ENCODE measurements at regions not wholly inside any gene's neighbourhood (a gene's known extent, or its start where the extent isn't known, plus 50 kb on each side); places are given as distances from the start of the nearest gene placed in this dataset.

GRCh38 chr1:8127171-8127641 is 101.1 kb upstream of the ERRFI1 start:
- TF ChIP-seq, protein P1, sequence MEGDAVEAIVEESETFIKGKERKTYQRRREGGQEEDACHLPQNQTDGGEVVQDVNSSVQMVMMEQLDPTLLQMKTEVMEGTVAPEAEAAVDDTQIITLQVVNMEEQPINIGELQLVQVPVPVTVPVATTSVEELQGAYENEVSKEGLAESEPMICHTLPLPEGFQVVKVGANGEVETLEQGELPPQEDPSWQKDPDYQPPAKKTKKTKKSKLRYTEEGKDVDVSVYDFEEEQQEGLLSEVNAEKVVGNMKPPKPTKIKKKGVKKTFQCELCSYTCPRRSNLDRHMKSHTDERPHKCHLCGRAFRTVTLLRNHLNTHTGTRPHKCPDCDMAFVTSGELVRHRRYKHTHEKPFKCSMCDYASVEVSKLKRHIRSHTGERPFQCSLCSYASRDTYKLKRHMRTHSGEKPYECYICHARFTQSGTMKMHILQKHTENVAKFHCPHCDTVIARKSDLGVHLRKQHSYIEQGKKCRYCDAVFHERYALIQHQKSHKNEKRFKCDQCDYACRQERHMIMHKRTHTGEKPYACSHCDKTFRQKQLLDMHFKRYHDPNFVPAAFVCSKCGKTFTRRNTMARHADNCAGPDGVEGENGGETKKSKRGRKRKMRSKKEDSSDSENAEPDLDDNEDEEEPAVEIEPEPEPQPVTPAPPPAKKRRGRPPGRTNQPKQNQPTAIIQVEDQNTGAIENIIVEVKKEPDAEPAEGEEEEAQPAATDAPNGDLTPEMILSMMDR (IDR thresholded peaks at IDR 0.05; ENCODE audit: low read depth, low read length, poor library complexity, severe bottlenecking) = no peak
- no peak for TF ChIP-seq EZH2phosphoT487 (IDR thresholded peaks at IDR 0.05; ENCODE audit: borderline replicate concordance, low read length)
